Small intestine (tissue), 7 donors: ENCODE measurements at regions not wholly inside any gene's neighbourhood (a gene's known extent, or its start where the extent isn't known, plus 50 kb on each side); places are given as distances from the start of the nearest gene placed in this dataset.
A peak's percentile ranks its signal among the peaks of the same experiment; 100 is the strongest.

Source experiments
- DNase-seq, 2 donors: peaks; one replicate each; pipeline versions ENCODE4 v3.0.0 to v3.0.0-alpha.2; 2013
- FAIRE-seq: peaks from 2 replicates; lab custom pipeline; 2012; peaks lifted over from hg19 to GRCh38; lab: Jason Lieb, UNC
- H3K27ac ChIP-seq, 3 donors: one replicate each; pipeline ENCODE4 v1.5.1; 2013; ENCODE audit warnings: low read length in 2 of 3, mild to moderate bottlenecking in 2 of 3, control low read depth in 1 of 3, inconsistent platforms in 1 of 3, low read depth in 1 of 3, moderate library complexity in 1 of 3
- H3K27me3 ChIP-seq, 3 donors: one replicate each; pipeline ENCODE4 v1.6.1; 2013; ENCODE audit warnings: low read length in 3 of 3, inconsistent platforms in 1 of 3; ENCODE audit not compliant: control insufficient read depth in 3 of 3, insufficient read depth in 3 of 3
- H3K36me3 ChIP-seq, 3 donors: one replicate each; pipeline ENCODE4 v1.6.1; 2013; ENCODE audit warnings: low read length in 3 of 3, inconsistent platforms in 1 of 3, low read depth in 1 of 3, mild to moderate bottlenecking in 1 of 3, moderate library complexity in 1 of 3; ENCODE audit not compliant: control insufficient read depth in 3 of 3, insufficient read depth in 2 of 3
- H3K4me1 ChIP-seq, 3 donors: one replicate each; pipeline ENCODE4 v1.6.1; 2013; ENCODE audit warnings: low read length in 2 of 3, inconsistent platforms in 1 of 3, low read depth in 1 of 3, mild to moderate bottlenecking in 1 of 3, moderate library complexity in 1 of 3; ENCODE audit not compliant: control insufficient read depth in 3 of 3, insufficient read depth in 2 of 3
- H3K4me3 ChIP-seq, 3 donors: one replicate each; pipeline ENCODE4 v1.5.1; 2013; ENCODE audit warnings: low read length in 3 of 3, control low read depth in 1 of 3, inconsistent platforms in 1 of 3, low read depth in 1 of 3, mild to moderate bottlenecking in 1 of 3, moderate library complexity in 1 of 3
- H3K9me3 ChIP-seq, 2 donors: one replicate each; pipeline ENCODE4 v1.6.1; 2013; ENCODE audit warnings: low read depth in 1 of 2, low read length in 1 of 2; ENCODE audit not compliant: control insufficient read depth in 2 of 2, insufficient read depth in 1 of 2
- WGBS, 3 donors: extraction: QIAGEN DNeasy Blood & Tissue Kit; methylation state at CpG; one replicate each; pipeline ENCODE4 v1.1.7; 2013; 5-methylcytosine and 5-hydroxymethylcytosine counted together
- donor health status: healthy with polysubstance abuse.
- donor health status: control.
- donor health status: control.
- donor health status: Bipolar disorder and iron deficiency.
- donor health status: healthy.

- Histone ChIP-seq H3K27me3 (no peaks in the 10 kb centered on the region), H3K36me3 (no peaks in the 10 kb centered on the region), H3K9me3 (no peaks in the 10 kb centered on the region), H3K27ac (no peak overlapping the region), H3K4me3 (no peak overlapping the region), H3K4me1 (no peaks in the 10 kb centered on the region)
- WGBS, 3 donors = 82 to 91% (median 87%) methylated on average over 1 of the region's 1 CpG
- FAIRE-seq (no peak), DNase-seq (no peak)
Measured at GRCh38 chr7:85882335-85882734, 695.5 kb upstream of the SEMA3D start.

GRCh38 chr7:85875398-85875797 is 688.5 kb upstream of the SEMA3D start:
- no peak overlapping the region for H3K4me3 ChIP-seq
- DNase-seq (no peak), FAIRE-seq (no peak)
- H3K27me3 ChIP-seq = no peaks in the 10 kb centered on the region
- 56 to 65% (median 58%) methylated on average over 1 of the region's 1 CpG for WGBS, 3 donors
- no peaks in the 10 kb centered on the region for H3K4me1 ChIP-seq
- no peak overlapping the region for H3K27ac ChIP-seq
- H3K9me3 ChIP-seq = no peaks in the 10 kb centered on the region
- H3K36me3 ChIP-seq = no peaks in the 10 kb centered on the region

- WGBS, 3 donors = 79 to 94% (median 86%) methylated on average over 4 of the region's 4 CpGs
- FAIRE-seq = no peak
- no peaks in the 10 kb centered on the region for H3K36me3 ChIP-seq
Measured at GRCh38 chr7:85866540-85866939, 679.7 kb upstream of the SEMA3D start.

GRCh38 chr7:85851571-85852193 is 664.8 kb upstream of the SEMA3D start:
- DNase-seq = peak; percentile 8 to 29
- H3K27ac ChIP-seq = no peak overlapping the region
- no peaks in the 10 kb centered on the region for H3K9me3 ChIP-seq
- no peaks in the 10 kb centered on the region for H3K4me1 ChIP-seq
- no peaks in the 10 kb centered on the region for H3K36me3 ChIP-seq
- 38 to 43% (median 43%) methylated on average over 6 of the region's 6 CpGs for WGBS, 3 donors
- no peaks in the 10 kb centered on the region for H3K27me3 ChIP-seq
- no peak overlapping the region for H3K4me3 ChIP-seq
- peak; percentile 65 for FAIRE-seq

More at GRCh38 chr7:85866540-85866939, 679.7 kb upstream of the SEMA3D start:
- no peaks in the 10 kb centered on the region for H3K4me1 ChIP-seq
- H3K27ac ChIP-seq = no peak overlapping the region
- no peaks in the 10 kb centered on the region for H3K9me3 ChIP-seq
- no peak overlapping the region for H3K4me3 ChIP-seq
- no peak for DNase-seq
- H3K27me3 ChIP-seq = no peaks in the 10 kb centered on the region

GRCh38 chr7:85850381-85850780 is 663.5 kb upstream of the SEMA3D start:
- no peaks in the 10 kb centered on the region for H3K4me1 ChIP-seq
- WGBS, 3 donors = 22 to 51% (median 24%) methylated on average over 1 of the region's 1 CpG
- no peaks in the 10 kb centered on the region for H3K27me3 ChIP-seq
- H3K4me3 ChIP-seq = no peak overlapping the region
- no peak for FAIRE-seq
- H3K36me3 ChIP-seq = no peaks in the 10 kb centered on the region
- no peak overlapping the region for H3K27ac ChIP-seq
- DNase-seq = no peak
- no peaks in the 10 kb centered on the region for H3K9me3 ChIP-seq

- Histone ChIP-seq H3K27ac (no peak overlapping the region), H3K27me3 (no peaks in the 10 kb centered on the region), H3K9me3 (no peaks in the 10 kb centered on the region), H3K36me3 (no peaks in the 10 kb centered on the region), H3K4me1 (no peaks in the 10 kb centered on the region), H3K4me3 (no peak overlapping the region)
- DNase-seq (no peak), FAIRE-seq (no peak)
- 54 to 60% (median 58%) methylated on average over 6 of the region's 6 CpGs for WGBS, 3 donors
Measured at GRCh38 chr7:85840554-85840953, 653.7 kb upstream of the SEMA3D start.

- no peak for DNase-seq
Measured at GRCh38 chr7:85833066-85833465, 646.2 kb upstream of the SEMA3D start.

GRCh38 chr7:85830982-85831381 is 644.1 kb upstream of the SEMA3D start:
- FAIRE-seq (peak; percentile 23), DNase-seq (no peak)

More at GRCh38 chr7:85833066-85833465, 646.2 kb upstream of the SEMA3D start:
- 61 to 74% (median 71%) methylated on average over 3 of the region's 3 CpGs for WGBS, 3 donors
- Histone ChIP-seq H3K4me1 (no peaks in the 10 kb centered on the region), H3K27me3 (no peaks in the 10 kb centered on the region), H3K9me3 (no peaks in the 10 kb centered on the region), H3K27ac (no peak overlapping the region), H3K36me3 (no peaks in the 10 kb centered on the region), H3K4me3 (no peak overlapping the region)
- no peak for FAIRE-seq

More at GRCh38 chr7:85830982-85831381, 644.1 kb upstream of the SEMA3D start:
- Histone ChIP-seq H3K27ac (no peak overlapping the region), H3K4me1 (no peaks in the 10 kb centered on the region), H3K9me3 (no peaks in the 10 kb centered on the region), H3K4me3 (no peak overlapping the region), H3K27me3 (no peaks in the 10 kb centered on the region), H3K36me3 (no peaks in the 10 kb centered on the region)
- WGBS, 3 donors = 65 to 83% (median 69%) methylated on average over 1 of the region's 1 CpG
